OCI-LY7 (cell line): ENCODE measurements at regions not wholly inside any gene's neighbourhood (a gene's known extent, or its start where the extent isn't known, plus 50 kb on each side); places are given as distances from the start of the nearest gene placed in this dataset.

Experiments
- BruUV-seq: library from RNA; stranded (reverse); fragments of 400-500 nt; replicated peaks from 2 replicates; lab custom pipeline; 2021; lab: Mats Ljungman, UMichigan
- CTCF ChIA-PET: fragments of 300-600 bp; sonication (Branson Sonifier 250); formaldehyde crosslinking; loops from one replicate; lab custom pipeline; 2022; ENCODE audit warnings: antibody characterized with exemption; ENCODE audit not compliant: unreplicated experiment; lab: Charles Lee
- POLR2A ChIA-PET: fragments of 300-600 bp; sonication (Branson Sonifier 250); formaldehyde crosslinking; loops from one replicate; lab custom pipeline; 2022; ENCODE audit warnings: antibody characterized with exemption; lab: Charles Lee
- DNase-seq: peaks from one replicate; pipeline ENCODE4 v3.0.0-alpha.2; 2015; ENCODE audit warnings: low spot score
- H2AFZ ChIP-seq: fragments of 200-600 bp; sonication (generic), shearing (Covaris generic); 2 replicates; pipeline ENCODE4 v1.6.1; 2014; ENCODE audit warnings: mild to moderate bottlenecking, antibody characterized with exemption, low read length, moderate library complexity
- H3K27ac ChIP-seq: fragments of 200-600 bp; sonication (generic); 2 replicates; pipeline ENCODE4 v1.5.1; 2014; ENCODE audit warnings: mixed run types, low read depth, mild to moderate bottlenecking, moderate library complexity, low read length, inconsistent platforms; ENCODE audit not compliant: poor library complexity, severe bottlenecking
- H3K36me3 ChIP-seq: fragments of 200-600 bp; sonication (generic); 2 replicates; pipeline ENCODE4 v1.6.1; 2014; ENCODE audit warnings: mild to moderate bottlenecking, antibody characterized with exemption, low read length, moderate library complexity, mixed read lengths; ENCODE audit not compliant: insufficient read depth
- H3K4me1 ChIP-seq: fragments of 200-600 bp; sonication (generic); 2 replicates; pipeline ENCODE4 v1.5.1; 2014; ENCODE audit warnings: mild to moderate bottlenecking, low read length; ENCODE audit not compliant: insufficient read depth, poor library complexity, severe bottlenecking
- H3K4me2 ChIP-seq: fragments of 200-600 bp; sonication (generic); 2 replicates; pipeline ENCODE4 v1.6.1; 2014; ENCODE audit warnings: mild to moderate bottlenecking, low read length
- H3K4me3 ChIP-seq: fragments of 200-600 bp; sonication (generic); 2 replicates; pipeline ENCODE4 v1.5.1; 2014; ENCODE audit warnings: mild to moderate bottlenecking, low read depth, low read length; ENCODE audit not compliant: poor library complexity, severe bottlenecking
- H3K79me2 ChIP-seq: fragments of 200-600 bp; sonication (generic); 2 replicates; pipeline ENCODE4 v1.6.1; 2016; ENCODE audit warnings: low read depth, mild to moderate bottlenecking, low read length, moderate library complexity, mixed read lengths; ENCODE audit not compliant: insufficient read depth
- H3K9me2 ChIP-seq: fragments of 200-600 bp; sonication (generic); 2 replicates; pipeline ENCODE4 v1.6.1; 2016; ENCODE audit warnings: mild to moderate bottlenecking, low read length, mixed read lengths; ENCODE audit not compliant: insufficient read depth
- H3K9me3 ChIP-seq: fragments of 200-600 bp; sonication (generic); 2 replicates; pipeline ENCODE4 v1.6.1; 2014; ENCODE audit warnings: mild to moderate bottlenecking, mixed run types, low read length, mixed read lengths
- H4K20me1 ChIP-seq: fragments of 200-600 bp; sonication (generic); 2 replicates; pipeline ENCODE4 v1.6.1; 2014; ENCODE audit warnings: mild to moderate bottlenecking, antibody characterized with exemption, low read length, moderate library complexity, mixed read lengths; ENCODE audit not compliant: insufficient read depth
- EZH2phosphoT487 ChIP-seq: fragments of 200-600 bp; sonication (generic); IDR thresholded peaks from 2 replicates; pipeline ENCODE4 v1.6.1; 2018; ENCODE audit warnings: low read depth, borderline replicate concordance, mild to moderate bottlenecking, mixed run types, antibody characterized with exemption, low read length, moderate library complexity, mixed read lengths
- intact Hi-C: fragments of 100-400 bp; cut with micrococcal nuclease; formaldehyde crosslinking; loops from one replicate; pipeline ENCODE4 v1.10.0; 2022; ENCODE audit not compliant: unreplicated experiment
- TF ChIP-seq, protein P1 (sequence below): fragments of 200-600 bp; sonication (generic); conservative IDR thresholded peaks from 2 replicates; pipeline ENCODE4 v1.5.1; 2014; ENCODE audit warnings: mild to moderate bottlenecking, antibody characterized with exemption, low read length, moderate library complexity, mixed read lengths

GRCh38 chr12:123057513-123058265, 77.2 kb downstream of the ARL6IP4 start:
- no peaks in the 10 kb centered on the region for H3K79me2 ChIP-seq
- ChIA-PET CTCF (interaction anchor here (0.5 kb wide), 1 partner anchor 31 kb away, joined by 3 read pairs; no protein-coding TSS in a partner anchor), POLR2A (interaction anchor here (0.7 to 0.8 kb wide), 2 partner anchors 18 to 177 kb away, joined by 3 to 4 read pairs; no protein-coding TSS in a partner anchor)
- no peak overlapping the region for H3K4me3 ChIP-seq
- peaks cover 55% of the 10 kb centered on the region for H3K4me1 ChIP-seq
- no peak for TF ChIP-seq EZH2phosphoT487
- TF ChIP-seq, protein P1, sequence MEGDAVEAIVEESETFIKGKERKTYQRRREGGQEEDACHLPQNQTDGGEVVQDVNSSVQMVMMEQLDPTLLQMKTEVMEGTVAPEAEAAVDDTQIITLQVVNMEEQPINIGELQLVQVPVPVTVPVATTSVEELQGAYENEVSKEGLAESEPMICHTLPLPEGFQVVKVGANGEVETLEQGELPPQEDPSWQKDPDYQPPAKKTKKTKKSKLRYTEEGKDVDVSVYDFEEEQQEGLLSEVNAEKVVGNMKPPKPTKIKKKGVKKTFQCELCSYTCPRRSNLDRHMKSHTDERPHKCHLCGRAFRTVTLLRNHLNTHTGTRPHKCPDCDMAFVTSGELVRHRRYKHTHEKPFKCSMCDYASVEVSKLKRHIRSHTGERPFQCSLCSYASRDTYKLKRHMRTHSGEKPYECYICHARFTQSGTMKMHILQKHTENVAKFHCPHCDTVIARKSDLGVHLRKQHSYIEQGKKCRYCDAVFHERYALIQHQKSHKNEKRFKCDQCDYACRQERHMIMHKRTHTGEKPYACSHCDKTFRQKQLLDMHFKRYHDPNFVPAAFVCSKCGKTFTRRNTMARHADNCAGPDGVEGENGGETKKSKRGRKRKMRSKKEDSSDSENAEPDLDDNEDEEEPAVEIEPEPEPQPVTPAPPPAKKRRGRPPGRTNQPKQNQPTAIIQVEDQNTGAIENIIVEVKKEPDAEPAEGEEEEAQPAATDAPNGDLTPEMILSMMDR: no peak
- H3K4me2 ChIP-seq: peak overlapping the region; percentile 30
- intact Hi-C loops: loop anchor here (5.0 kb wide), 1 partner anchor 75 kb away; the partner anchor contains the start of gene ARL6IP4
- no peak overlapping the region for H2AFZ ChIP-seq
- DNase-seq: peak; percentile 66
- no peaks in the 10 kb centered on the region for H4K20me1 ChIP-seq
- BruUV-seq: no TSS peak
- no peaks in the 10 kb centered on the region for H3K9me2 ChIP-seq
- no peaks in the 10 kb centered on the region for H3K36me3 ChIP-seq
- H3K27ac ChIP-seq: peak overlapping the region; percentile 46
- no peaks in the 10 kb centered on the region for H3K9me3 ChIP-seq

GRCh38 chr12:123056709-123057108, 76.2 kb downstream of the ARL6IP4 start:
- intact Hi-C loops: loop anchor here (5.0 kb wide), 1 partner anchor 74 kb away; the partner anchor contains the start of gene ARL6IP4
- Histone ChIP-seq H3K9me3 (no peaks in the 10 kb centered on the region), H3K4me1 (peaks cover 45% of the 10 kb centered on the region), H3K36me3 (no peaks in the 10 kb centered on the region), H2AFZ (no peak overlapping the region), H4K20me1 (no peaks in the 10 kb centered on the region), H3K27ac (no peak overlapping the region), H3K9me2 (no peaks in the 10 kb centered on the region), H3K79me2 (no peaks in the 10 kb centered on the region), H3K4me2 (no peak overlapping the region), H3K4me3 (no peak overlapping the region)
- no TSS peak for BruUV-seq
- TF ChIP-seq, protein P1: no peak
- TF ChIP-seq EZH2phosphoT487: no peak
- POLR2A ChIA-PET: no interaction called here
- DNase-seq: no peak
- CTCF ChIA-PET: interaction anchor here (0.6 kb wide), 1 partner anchor 48 kb away, joined by 3 read pairs; no protein-coding TSS in a partner anchor

DNA sequence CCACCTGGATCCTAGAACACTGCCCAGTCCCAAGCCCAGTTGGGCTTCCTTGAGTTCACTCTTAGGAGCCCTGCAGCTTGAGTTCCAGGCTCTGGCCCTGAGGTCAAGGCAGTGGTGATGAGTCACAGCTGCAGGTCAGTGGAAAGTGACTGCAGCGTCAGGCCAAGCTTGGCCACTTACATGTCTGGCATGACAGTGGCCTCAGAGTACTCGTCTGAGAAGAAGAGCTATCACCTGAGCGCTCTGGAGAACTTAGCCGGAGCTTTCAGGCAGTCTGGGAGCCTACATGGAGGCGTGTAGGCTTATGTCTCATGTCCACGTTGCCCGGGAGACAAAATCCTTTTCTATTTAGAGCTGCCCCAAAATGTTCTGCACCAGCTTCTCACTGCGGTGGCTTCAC, 75.6 kb downstream of the ARL6IP4 start:
- Histone ChIP-seq H3K4me2 (no peak overlapping the region), H3K27ac (no peak overlapping the region), H3K36me3 (no peaks in the 10 kb centered on the region), H2AFZ (no peak overlapping the region), H3K4me1 (peaks cover 38% of the 10 kb centered on the region), H3K4me3 (no peak overlapping the region), H3K79me2 (no peaks in the 10 kb centered on the region), H3K9me3 (no peaks in the 10 kb centered on the region), H3K9me2 (no peaks in the 10 kb centered on the region), H4K20me1 (no peaks in the 10 kb centered on the region)
- BruUV-seq: no TSS peak
- no peak for DNase-seq
- intact Hi-C loops: loop anchor here (5.0 kb wide), 1 partner anchor 74 kb away; the partner anchor contains the start of gene ARL6IP4
- TF ChIP-seq EZH2phosphoT487: no peak
- TF ChIP-seq, protein P1: no peak
- ChIA-PET POLR2A (no interaction called here), CTCF (interaction anchor here (0.6 kb wide), 1 partner anchor 48 kb away, joined by 3 read pairs; no protein-coding TSS in a partner anchor)
